GM21423 (cell line): ENCODE measurements at regions not wholly inside any gene's neighbourhood (a gene's known extent, or its start where the extent isn't known, plus 50 kb on each side); places are given as distances from the start of the nearest gene placed in this dataset.

Source experiments
- ATAC-seq: cut with Tn5 transposase; IDR thresholded peaks from one replicate; pipeline ENCODE4 v1.9.1; 2021; ENCODE audit warnings: mild to moderate bottlenecking, moderate library complexity; ENCODE audit not compliant: unreplicated experiment

DNA sequence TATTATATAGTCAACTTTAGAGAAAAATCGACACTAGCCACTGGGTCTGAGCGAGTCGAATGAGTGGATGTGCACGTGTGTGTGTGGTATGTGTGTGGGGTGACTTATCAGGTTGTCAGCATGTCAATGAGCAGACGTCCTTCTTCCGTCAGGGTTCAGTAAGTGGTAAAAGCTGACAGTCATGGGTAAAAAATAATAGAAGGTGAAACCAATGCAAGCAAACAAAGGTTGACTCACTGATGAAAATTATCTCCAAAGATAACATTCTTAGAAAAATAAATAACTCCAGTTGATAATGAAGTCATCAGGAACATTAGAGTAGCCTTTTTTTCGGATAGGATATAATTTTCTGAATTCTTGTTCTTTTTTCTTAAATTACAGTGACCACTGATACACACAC is 243.8 kb upstream of the FOXQ1 start:
- ATAC-seq, result no peak

- no peak for ATAC-seq
Measured at GRCh38 chr6:1067346-1067745, 244.6 kb upstream of the FOXQ1 start.

GRCh38 chr6:1066449-1067090 is 245.3 kb upstream of the FOXQ1 start:
- ATAC-seq, result no peak

DNA sequence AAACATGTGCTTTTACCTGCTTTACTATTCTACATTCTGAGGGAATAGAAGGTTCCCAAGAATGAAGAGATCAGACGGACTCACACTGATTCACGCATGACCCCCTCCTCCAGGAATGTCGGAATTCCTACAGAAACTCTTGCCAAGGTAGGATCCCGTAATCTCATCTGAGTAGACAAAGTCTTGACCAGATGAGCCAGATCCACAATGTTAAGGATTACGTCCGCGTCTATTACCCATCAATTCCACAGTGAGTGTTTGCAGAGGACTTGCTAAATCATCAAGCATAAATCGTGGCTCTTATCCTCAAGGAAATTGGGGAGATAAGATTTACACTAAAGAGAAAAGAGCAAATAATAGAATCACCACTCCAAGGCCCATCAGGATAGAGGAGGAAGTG is 245.9 kb upstream of the FOXQ1 start:
- no peak for ATAC-seq

DNA sequence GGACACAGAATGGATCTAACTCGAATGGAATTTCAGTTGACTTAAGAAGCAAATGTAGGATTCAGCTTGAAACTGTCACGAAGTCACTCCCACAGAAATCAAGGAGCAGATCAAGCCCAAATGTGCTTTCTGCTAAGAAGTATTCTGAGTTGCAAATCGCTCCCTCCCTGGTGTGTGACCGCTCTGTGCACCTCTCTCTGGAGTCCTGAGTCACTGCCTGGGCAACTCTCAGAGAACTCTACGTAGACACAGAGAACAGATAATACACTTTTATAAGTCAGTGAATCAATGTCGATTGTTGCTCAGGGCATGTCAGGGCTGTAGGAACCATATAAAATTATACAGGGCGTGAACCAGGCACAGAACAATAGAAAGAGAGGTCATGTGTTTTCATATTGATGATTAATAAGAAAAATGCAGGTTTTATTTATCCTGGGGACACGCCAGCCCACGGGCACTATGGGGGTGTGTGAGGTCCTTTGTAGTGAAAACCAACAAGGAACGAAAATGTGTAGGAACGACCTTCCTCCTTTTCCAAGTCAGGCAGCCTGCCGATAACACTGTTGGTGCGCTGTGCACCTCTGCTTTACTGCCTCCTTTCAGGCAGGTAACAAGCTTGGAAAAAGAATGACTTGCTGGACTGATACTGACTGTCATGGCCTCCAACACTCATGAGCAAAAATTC is 248.1 kb upstream of the FOXQ1 start:
- no peak for ATAC-seq

DNA sequence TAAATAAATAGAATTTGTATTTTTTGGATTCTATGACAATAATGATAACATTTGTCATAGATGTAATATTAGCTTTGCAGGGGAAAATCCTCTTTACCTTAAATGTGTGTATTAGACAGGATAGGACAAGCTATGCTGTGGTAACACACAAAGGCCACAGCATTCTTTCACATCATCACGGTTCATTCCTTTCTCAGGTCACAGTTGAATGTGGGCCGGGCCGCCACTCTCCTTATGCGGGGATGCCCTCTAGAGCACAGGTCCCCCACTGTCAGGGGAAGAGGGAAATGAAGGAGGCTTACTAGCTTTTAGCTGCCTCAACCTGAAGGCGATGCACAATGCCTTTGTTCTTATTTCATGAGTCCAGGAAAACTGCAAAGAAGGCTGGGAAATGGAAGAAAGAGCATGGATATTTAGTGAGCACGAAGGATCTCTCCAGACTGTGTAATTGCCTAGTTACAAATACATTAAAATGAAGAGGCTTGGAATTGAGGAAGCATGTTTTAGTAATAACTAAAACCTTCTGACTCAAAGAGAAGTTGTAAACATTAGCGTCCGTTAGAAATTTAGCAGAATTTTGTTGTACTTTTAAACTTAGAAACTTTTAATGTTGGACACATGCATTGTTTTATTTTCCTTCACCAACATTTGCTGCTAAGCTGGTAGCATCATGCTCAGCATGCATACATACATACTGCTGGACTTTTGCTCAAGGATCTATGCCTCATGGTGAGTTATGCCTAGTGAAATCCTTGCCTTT is 248.9 kb upstream of the FOXQ1 start:
- ATAC-seq, result no peak

DNA sequence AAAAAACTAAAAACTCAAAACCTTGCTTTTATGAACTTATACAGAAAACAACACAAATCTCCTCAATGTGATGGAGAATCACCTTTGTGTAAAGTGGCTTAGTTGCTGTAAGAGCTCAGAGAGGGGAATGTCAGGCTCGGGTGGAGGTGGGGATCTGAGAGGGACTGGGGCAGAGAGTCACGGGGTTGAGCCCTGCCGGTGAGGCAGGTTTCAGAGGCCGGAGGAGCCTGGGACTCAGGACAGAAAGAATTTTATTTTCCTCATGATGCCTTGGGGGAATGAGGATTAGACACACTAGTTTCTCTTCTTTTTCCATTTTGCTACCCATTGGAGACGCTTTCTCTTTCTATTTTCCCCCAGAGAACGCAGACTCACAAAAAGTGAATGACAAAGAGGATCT is 252.3 kb upstream of the FOXQ1 start:
- ATAC-seq, result no peak

- no peak for ATAC-seq
Measured at GRCh38 chr6:1057490-1058135, 254.3 kb upstream of the FOXQ1 start.

- no peak for ATAC-seq
Measured at GRCh38 chr6:1055015-1055921, 256.6 kb upstream of the FOXQ1 start.

- no peak for ATAC-seq
Measured at GRCh38 chr6:1054653-1055014, 257.3 kb upstream of the FOXQ1 start.

DNA sequence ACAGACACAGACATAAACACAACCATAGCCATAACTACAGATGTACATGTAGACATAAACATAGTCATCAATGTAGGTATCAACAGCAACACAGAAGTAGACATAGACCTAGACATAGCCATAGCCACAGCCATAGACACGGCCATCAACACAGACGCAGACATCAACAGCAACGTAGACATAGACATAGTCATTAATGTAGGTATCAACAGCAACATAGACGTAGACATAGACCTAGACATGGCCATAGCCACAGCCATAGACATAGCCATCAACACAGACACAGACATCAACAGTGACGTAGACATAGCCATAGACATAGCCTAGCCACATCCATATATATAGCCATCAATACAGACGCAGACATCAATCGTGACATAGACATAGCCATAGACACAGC is 258.3 kb upstream of the FOXQ1 start:
- ATAC-seq, result no peak

- no peak for ATAC-seq
Measured at GRCh38 chr6:1052262-1052661, 259.6 kb upstream of the FOXQ1 start.

DNA sequence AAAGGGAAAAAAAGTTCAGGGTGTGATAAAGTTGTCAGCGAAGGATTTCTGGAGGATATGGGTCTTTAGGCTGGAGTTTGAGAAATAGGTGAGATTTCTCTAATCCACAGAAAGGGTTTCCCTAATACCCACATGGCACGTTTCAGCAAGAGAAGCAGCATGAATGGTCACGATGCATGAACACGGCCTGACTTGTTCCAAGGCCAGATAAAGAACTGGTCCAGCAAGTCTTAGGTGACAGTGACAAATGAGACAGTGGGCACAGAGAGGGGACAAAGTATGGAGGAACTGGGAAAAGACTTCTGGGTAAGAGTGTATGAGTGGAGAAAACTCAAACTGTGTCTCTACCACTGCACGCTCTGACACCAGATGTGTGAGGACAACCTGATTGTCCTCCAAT is 262.0 kb upstream of the FOXQ1 start:
- no peak for ATAC-seq

GRCh38 chr6:1049170-1049569 is 262.7 kb upstream of the FOXQ1 start:
- ATAC-seq, result no peak

GRCh38 chr6:1047981-1048541 is 263.8 kb upstream of the FOXQ1 start:
- no peak for ATAC-seq

- no peak for ATAC-seq
Measured at GRCh38 chr6:1045239-1045638, 266.7 kb upstream of the FOXQ1 start.

DNA sequence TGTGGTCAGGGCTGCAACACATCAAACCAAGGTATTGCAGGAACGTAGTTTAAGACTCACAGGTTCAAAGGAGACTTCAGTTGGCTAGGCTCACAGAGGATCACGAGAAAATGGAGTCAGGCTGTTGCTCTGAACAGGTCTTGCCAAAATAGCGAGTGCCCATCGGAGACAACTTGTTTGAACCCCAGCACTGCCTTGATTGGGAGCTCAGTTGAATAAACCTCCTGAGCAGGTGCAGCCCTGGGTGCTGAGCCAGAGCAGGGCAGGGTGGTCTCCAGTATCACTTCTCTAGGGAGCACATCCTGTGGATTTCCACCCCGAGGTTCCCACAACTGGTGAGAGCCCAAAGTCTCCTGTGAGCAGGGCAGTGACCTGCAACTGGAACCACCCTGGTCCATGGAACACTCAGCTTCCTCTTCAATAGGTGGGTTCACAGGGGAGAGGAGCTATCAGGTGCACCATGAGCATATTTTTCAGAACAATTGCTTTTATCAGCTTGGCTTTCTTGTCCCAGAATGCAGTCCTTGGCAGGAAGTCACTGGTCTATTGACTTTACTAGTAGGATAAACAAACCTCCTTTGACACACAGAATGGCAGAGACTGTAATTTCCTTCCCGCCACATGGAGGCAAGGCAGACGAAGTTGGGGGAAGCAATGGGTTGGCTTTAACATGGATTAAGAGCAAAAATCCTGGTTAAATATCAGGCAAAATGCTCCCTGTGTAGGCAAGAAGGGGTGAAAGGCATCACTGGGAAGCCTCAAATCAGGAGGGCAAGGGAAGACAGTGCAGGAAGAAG is 267.7 kb upstream of the FOXQ1 start:
- ATAC-seq, result no peak

DNA sequence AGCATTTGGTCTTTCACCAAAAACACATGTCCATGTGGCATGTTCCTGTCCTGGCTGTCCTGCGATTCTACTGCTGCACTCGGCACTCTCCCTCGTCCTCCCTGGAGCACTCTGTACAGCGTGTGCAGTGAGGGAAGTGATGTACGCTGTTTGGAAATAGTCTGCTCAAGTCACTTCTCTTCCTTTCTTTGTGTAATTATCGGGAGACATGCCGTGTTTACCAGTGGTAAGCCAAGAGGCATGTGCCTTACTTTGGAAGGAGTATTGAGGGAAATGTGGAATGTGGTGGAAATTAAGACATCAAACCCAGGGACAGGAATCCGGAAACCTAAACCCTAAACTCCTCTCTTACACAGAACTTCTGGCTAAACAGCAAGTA is 268.5 kb upstream of the FOXQ1 start:
- ATAC-seq, result no peak

- no peak for ATAC-seq
Measured at GRCh38 chr6:1042583-1043457, 269.1 kb upstream of the FOXQ1 start.
